Uterus (tissue), 2 donors: ENCODE measurements at regions not wholly inside any gene's neighbourhood (a gene's known extent, or its start where the extent isn't known, plus 50 kb on each side); places are given as distances from the start of the nearest gene placed in this dataset.

Experiments
- CTCF ChIP-seq, 4 experiments: fragments of 200-600 bp in 2 of 4; fragments of 450-650 bp in 2 of 4; sonication (generic) in 2 of 4; IDR thresholded peaks; one replicate each; pipeline ENCODE4 v1.5.1; 2016 to 2019; ENCODE audit warnings: antibody characterized with exemption in 4 of 4, mild to moderate bottlenecking in 2 of 4, moderate library complexity in 1 of 4
- POLR2A ChIP-seq, 2 donors: fragments of 450-650 bp; IDR thresholded peaks; one replicate each; pipeline ENCODE4 v1.6.1; 2016; ENCODE audit warnings: antibody characterized with exemption in 2 of 2, mild to moderate bottlenecking in 1 of 2, moderate library complexity in 1 of 2

GRCh38 chr6:14271789-14272736 lies 154.5 kb downstream of the CD83 start:
- TF ChIP-seq CTCF (IDR thresholded peaks at IDR 0.05) (no peak), POLR2A (IDR thresholded peaks at IDR 0.05) (no peak)
